HUES64 (cell line): ENCODE measurements at regions not wholly inside any gene's neighbourhood (a gene's known extent, or its start where the extent isn't known, plus 50 kb on each side); places are given as distances from the start of the nearest gene placed in this dataset.

Source experiments
- H3K27ac ChIP-seq: 2 replicates; pipeline ENCODE4 v1.7.0; 2013; ENCODE audit warnings: low read depth, low read length, inconsistent platforms
- H3K27me3 ChIP-seq: 2 replicates; pipeline ENCODE4 v1.6.1; 2013; ENCODE audit warnings: mild to moderate bottlenecking, low read length; ENCODE audit not compliant: insufficient read depth
- H3K36me3 ChIP-seq: 2 replicates; pipeline ENCODE4 v1.6.1; 2013; ENCODE audit warnings: mild to moderate bottlenecking, low read length; ENCODE audit not compliant: insufficient read depth
- H3K4me1 ChIP-seq: 2 replicates; pipeline ENCODE4 v1.6.1; 2013; ENCODE audit warnings: mild to moderate bottlenecking, low read length, moderate library complexity; ENCODE audit not compliant: insufficient read depth
- H3K4me3 ChIP-seq: 2 replicates; pipeline ENCODE4 v1.5.1; 2013; ENCODE audit warnings: mild to moderate bottlenecking, low read length, moderate library complexity
- H3K9ac ChIP-seq: 2 replicates; pipeline ENCODE4 v1.6.1; 2013; ENCODE audit warnings: mild to moderate bottlenecking, low read depth, low read length
- H3K9me3 ChIP-seq: 2 replicates; pipeline ENCODE4 v1.6.1; 2013; ENCODE audit warnings: low read depth, low read length; ENCODE audit not compliant: insufficient read depth
- WGBS: fragments of 150-250, 120-280 bp; methylation state at CpG from one replicate; pipeline ENCODE4 v1.1.7; 2013; ENCODE audit warnings: missing lambda C conversion rate; 5-methylcytosine and 5-hydroxymethylcytosine counted together

GRCh38 chr13:33690354-33690753 lies 127.6 kb upstream of the RFC3 start:
- Histone ChIP-seq H3K4me3 (no peak overlapping the region), H3K27ac (no peak overlapping the region)
- WGBS = 96% methylated on average over 9 of the region's 10 CpGs

GRCh38 chr13:33691980-33692379 lies 126.0 kb upstream of the RFC3 start:
- Histone ChIP-seq H3K4me3 (no peak overlapping the region), H3K4me1 (no peaks in the 10 kb centered on the region)
- 96% methylated on average over 11 of the region's 11 CpGs for WGBS

More at GRCh38 chr13:33690354-33690753, 127.6 kb upstream of the RFC3 start:
- H3K36me3 ChIP-seq = no peaks in the 10 kb centered on the region
- H3K9me3 ChIP-seq = peaks cover 31% of the 10 kb centered on the region
- H3K27me3 ChIP-seq = no peaks in the 10 kb centered on the region
- no peak overlapping the region for H3K9ac ChIP-seq
- H3K4me1 ChIP-seq = no peaks in the 10 kb centered on the region

GRCh38 chr13:33692531-33692930 lies 125.4 kb upstream of the RFC3 start:
- H3K9ac ChIP-seq = no peak overlapping the region
- no peaks in the 10 kb centered on the region for H3K27me3 ChIP-seq
- H3K27ac ChIP-seq = no peak overlapping the region
- H3K9me3 ChIP-seq = peaks cover 24% of the 10 kb centered on the region
- 90% methylated on average over 2 of the region's 2 CpGs for WGBS
- no peak overlapping the region for H3K4me3 ChIP-seq
- no peaks in the 10 kb centered on the region for H3K36me3 ChIP-seq
- no peaks in the 10 kb centered on the region for H3K4me1 ChIP-seq

More at GRCh38 chr13:33691980-33692379, 126.0 kb upstream of the RFC3 start:
- Histone ChIP-seq H3K27me3 (no peaks in the 10 kb centered on the region), H3K9ac (no peak overlapping the region), H3K27ac (no peak overlapping the region), H3K36me3 (no peaks in the 10 kb centered on the region), H3K9me3 (peaks cover 27% of the 10 kb centered on the region)

- Histone ChIP-seq H3K9ac (no peak overlapping the region), H3K9me3 (0 out of 2 replicates have a peak, but pooled peaks cover 6% of the 10 kb centered on the region), H3K27ac (no peak overlapping the region), H3K36me3 (no peaks in the 10 kb centered on the region), H3K27me3 (no peaks in the 10 kb centered on the region), H3K4me3 (no peak overlapping the region), H3K4me1 (no peaks in the 10 kb centered on the region)
Observed at GRCh38 chr13:33694546-33694945, 123.4 kb upstream of the RFC3 start.

GRCh38 chr13:33696530-33696929 lies 121.4 kb upstream of the RFC3 start:
- H3K9ac ChIP-seq = no peak overlapping the region
- no CpG with 5 or more reads among the region's 1 CpG for WGBS
- H3K27me3 ChIP-seq = no peaks in the 10 kb centered on the region
- H3K27ac ChIP-seq = no peak overlapping the region
- H3K4me1 ChIP-seq = no peaks in the 10 kb centered on the region
- no peaks in the 10 kb centered on the region for H3K36me3 ChIP-seq
- H3K9me3 ChIP-seq = 0 out of 2 replicates have a peak, but pooled peaks cover 6% of the 10 kb centered on the region
- no peak overlapping the region for H3K4me3 ChIP-seq

GRCh38 chr13:33697926-33698325 lies 120.0 kb upstream of the RFC3 start:
- WGBS = no CpG with 5 or more reads among the region's 1 CpG
- H3K4me3 ChIP-seq = no peak overlapping the region
- no peaks in the 10 kb centered on the region for H3K4me1 ChIP-seq
- H3K27me3 ChIP-seq = no peaks in the 10 kb centered on the region
- H3K36me3 ChIP-seq = no peaks in the 10 kb centered on the region
- no peaks in the 10 kb centered on the region for H3K9me3 ChIP-seq
- no peak overlapping the region for H3K27ac ChIP-seq
- H3K9ac ChIP-seq = no peak overlapping the region

- H3K27me3 ChIP-seq = no peaks in the 10 kb centered on the region
- H3K9me3 ChIP-seq = peaks cover 6% of the 10 kb centered on the region; the same call in 1 of the 2 replicates
- no peak overlapping the region for H3K27ac ChIP-seq
- no peaks in the 10 kb centered on the region for H3K36me3 ChIP-seq
- no peak overlapping the region for H3K4me3 ChIP-seq
- H3K9ac ChIP-seq = no peak overlapping the region
- no peaks in the 10 kb centered on the region for H3K4me1 ChIP-seq
- WGBS = 95% methylated on average over 3 of the region's 3 CpGs
Observed at GRCh38 chr13:33707449-33707848, 110.5 kb upstream of the RFC3 start.

GRCh38 chr13:33710924-33711323 lies 107.0 kb upstream of the RFC3 start:
- H3K4me3 ChIP-seq = no peak overlapping the region
- WGBS = 100% methylated on average over 1 of the region's 1 CpG

GRCh38 chr13:33711436-33711835 lies 106.5 kb upstream of the RFC3 start:
- Histone ChIP-seq H3K4me1 (no peaks in the 10 kb centered on the region), H3K27ac (no peak overlapping the region), H3K4me3 (no peak overlapping the region), H3K27me3 (no peaks in the 10 kb centered on the region), H3K9ac (no peak overlapping the region), H3K9me3 (peaks cover under 1% of the 10 kb centered on the region; the same call in 1 of the 2 replicates), H3K36me3 (no peaks in the 10 kb centered on the region)
- WGBS = 87% methylated on average over 3 of the region's 3 CpGs

More at GRCh38 chr13:33710924-33711323, 107.0 kb upstream of the RFC3 start:
- peaks cover 2% of the 10 kb centered on the region; the same call in 1 of the 2 replicates for H3K9me3 ChIP-seq
- no peaks in the 10 kb centered on the region for H3K4me1 ChIP-seq
- H3K9ac ChIP-seq = no peak overlapping the region
- H3K36me3 ChIP-seq = no peaks in the 10 kb centered on the region
- H3K27ac ChIP-seq = no peak overlapping the region
- H3K27me3 ChIP-seq = no peaks in the 10 kb centered on the region

GRCh38 chr13:33717775-33718174 lies 100.2 kb upstream of the RFC3 start:
- Histone ChIP-seq H3K9ac (no peak overlapping the region), H3K27ac (no peak overlapping the region), H3K4me1 (no peaks in the 10 kb centered on the region), H3K4me3 (no peak overlapping the region), H3K27me3 (no peaks in the 10 kb centered on the region), H3K9me3 (no peaks in the 10 kb centered on the region), H3K36me3 (no peaks in the 10 kb centered on the region)

- 90% methylated on average over 1 of the region's 1 CpG for WGBS
- Histone ChIP-seq H3K4me1 (peaks cover 5% of the 10 kb centered on the region; the same call in 1 of the 2 replicates), H3K9me3 (no peaks in the 10 kb centered on the region), H3K36me3 (no peaks in the 10 kb centered on the region), H3K27me3 (no peaks in the 10 kb centered on the region), H3K27ac (no peak overlapping the region), H3K4me3 (no peak overlapping the region), H3K9ac (no peak overlapping the region)
Observed at GRCh38 chr13:33721724-33722123, 96.2 kb upstream of the RFC3 start.
